ENCODE measurements at regions not wholly inside any gene's neighbourhood (a gene's known extent, or its start where the extent isn't known, plus 50 kb on each side); places are given as distances from the start of the nearest gene placed in this dataset.

GRCh38 chr17:77753691-77754245, 204.7 kb upstream of the TNRC6C start:
- H3K27ac ChIP-seq (ENCODE audit: low read depth, low read length), result no peak overlapping the region
- no peaks in the 10 kb centered on the region for H4K20me1 ChIP-seq (replicated peaks in 1 of 2; ENCODE audit: control insufficient read depth in 1 of 2, insufficient read depth in 2 of 2, low read length in 2 of 2)
- H3K23ac ChIP-seq (ENCODE audit: insufficient read length), result no peak overlapping the region
- H4K8ac ChIP-seq (ENCODE audit: extremely low read depth, insufficient read depth, low read length), result no peak overlapping the region
- H3K4me1 ChIP-seq (replicated peaks in 1 of 4; ENCODE audit: control insufficient read depth in 3 of 4, insufficient read depth in 4 of 4, low read length in 3 of 4), result peaks cover 0 to 9% (median 0%) of the 10 kb centered on the region in 4 experiments; a peak in 4 of 7 replicates
- H3K4ac ChIP-seq (replicated peaks; ENCODE audit: insufficient read length, low read depth, low read length), result no peak overlapping the region
- no peaks in the 10 kb centered on the region; a peak in 1 of 7 replicates for H3K27me3 ChIP-seq (replicated peaks in 1 of 4; ENCODE audit: control insufficient read depth in 3 of 4, extremely low read depth in 1 of 4, insufficient read depth in 3 of 4, low read length in 3 of 4)
- no peak overlapping the region for H2BK120ac ChIP-seq (replicated peaks; ENCODE audit: low read depth, low read length)
- POLR2A ChIA-PET (ENCODE audit: partially characterized antibody), result interaction anchor here (0.8 to 1.7 kb wide), 5 partner anchors 9 to 265 kb away, joined by 3 to 4 read pairs (median 3); partner anchors contain the start of gene TNRC6C
- H3K79me2 ChIP-seq (ENCODE audit: control insufficient read depth in 1 of 2, insufficient read depth in 2 of 2, low read length in 2 of 2), result no peaks in the 10 kb centered on the region
- 86% methylated on average over 12 of the region's 12 CpGs; no CpG with 5 or more reads in 1 of the 2 experiments for WGBS, 2 experiments (ENCODE audit: extremely low coverage in 1 of 2, insufficient coverage in 1 of 2, insufficient read length in 1 of 2, insufficient replicate concordance in 2 of 2, low coverage in 1 of 2, low lambda C conversion rate in 2 of 2, missing lambda C conversion rate in 1 of 2)
- no peak overlapping the region for H3K56ac ChIP-seq (replicated peaks; ENCODE audit: insufficient read length, low read depth, low read length)
- no peak overlapping the region for H2BK15ac ChIP-seq (ENCODE audit: low read length)
- no peak overlapping the region for H2AFZ ChIP-seq (ENCODE audit: low read length)
- no peak overlapping the region for H2BK12ac ChIP-seq (ENCODE audit: low read depth, low read length)
- H3K4me3 ChIP-seq (ENCODE audit: extremely low read depth in 1 of 4, insufficient read depth in 2 of 4, low read depth in 3 of 4, low read length in 4 of 4), result no peak overlapping the region
- no peak for DNase-seq (ENCODE audit: low read depth in 1 of 2, low spot score in 2 of 2)
- no peak overlapping the region for H2BK5ac ChIP-seq (ENCODE audit: low read depth, low read length)
- H3K9me3 ChIP-seq (ENCODE audit: insufficient read depth in 2 of 2, low read depth in 1 of 2, low read length in 1 of 2), result peaks cover 3 to 7% of the 10 kb centered on the region in 2 experiments; a peak in 1 of 4 replicates
- TF ChIP-seq HDAC6 (IDR thresholded peaks at IDR 0.05; ENCODE audit: low read depth, low read length) (no peak), SP4 (IDR thresholded peaks at IDR 0.05; ENCODE audit: low read length) (no peak), SIN3A (conservative IDR thresholded peaks at IDR 0.05 in 1 of 2, IDR thresholded peaks at IDR 0.05 in 1 of 2; ENCODE audit: low read depth in 1 of 2, low read length in 2 of 2) (no peak), NRF1 (IDR thresholded peaks at IDR 0.05; ENCODE audit: low read depth, low read length) (no peak), EP300 (IDR thresholded peaks at IDR 0.05; ENCODE audit: borderline replicate concordance in 1 of 2, low read depth in 2 of 2, low read length in 2 of 2) (no peak), SIX5 (IDR thresholded peaks at IDR 0.05; ENCODE audit: low read depth, low read length) (no peak)
- H3K36me3 ChIP-seq (ENCODE audit: control insufficient read depth in 2 of 4, insufficient read depth in 4 of 4, low read length in 3 of 4), result no peaks in the 10 kb centered on the region
- CTCF ChIA-PET (ENCODE audit: partially characterized antibody), result interaction anchor here (0.6 to 6.0 kb wide), 10 partner anchors 9 to 326 kb away, joined by 3 to 42 read pairs (median 4); no protein-coding TSS in a partner anchor
- no peak overlapping the region for H3K14ac ChIP-seq (ENCODE audit: insufficient read length)
- no peaks in the 10 kb centered on the region for H3K79me1 ChIP-seq (ENCODE audit: low read depth, low read length)
- H4K91ac ChIP-seq (replicated peaks; ENCODE audit: insufficient read length, low read length), result no peak overlapping the region
- H3K23me2 ChIP-seq (ENCODE audit: low read depth, low read length), result no peaks in the 10 kb centered on the region
- H3K9ac ChIP-seq (replicated peaks in 1 of 4; ENCODE audit: extremely low read depth in 1 of 4, low read depth in 3 of 4, low read length in 3 of 4), result no peak overlapping the region
- no peak overlapping the region for H4K5ac ChIP-seq (ENCODE audit: insufficient read length, low read depth, low read length)
- H2BK20ac ChIP-seq (ENCODE audit: low read length), result no peak overlapping the region
- FAIRE-seq, result no peak
- H3K18ac ChIP-seq (ENCODE audit: extremely low read depth, low read length), result no peak overlapping the region
- no peak overlapping the region for H2AK5ac ChIP-seq (ENCODE audit: low read depth, low read length)
- no peak overlapping the region for H3K4me2 ChIP-seq (ENCODE audit: insufficient read depth in 1 of 2, low read depth in 2 of 2, low read length in 2 of 2)
